GM19035 (cell line): ENCODE measurements at regions not wholly inside any gene's neighbourhood (a gene's known extent, or its start where the extent isn't known, plus 50 kb on each side); places are given as distances from the start of the nearest gene placed in this dataset.
"Not testable (repeated sequence)": the region's sequence is repeated elsewhere in the genome, so short reads cannot be mapped to it uniquely, and the experiment has no call there.

Source experiments
- ATAC-seq: cut with Tn5 transposase; IDR thresholded peaks from one replicate; pipeline ENCODE4 v1.9.1; 2021; ENCODE audit not compliant: unreplicated experiment

- ATAC-seq: not testable (repeated sequence)
These were observed 174.1 kb upstream of the PHACTR1 start for GRCh38 chr6:12542319-12543115.

GRCh38 chr6:12543953-12544352 lies 172.6 kb upstream of the PHACTR1 start:
- no peak for ATAC-seq

- ATAC-seq: no peak
These were observed 171.6 kb upstream of the PHACTR1 start for GRCh38 chr6:12544821-12545565.

GRCh38 chr6:12545619-12546409 lies 170.8 kb upstream of the PHACTR1 start:
- ATAC-seq: no peak

GRCh38 chr6:12546410-12547002 lies 170.1 kb upstream of the PHACTR1 start:
- ATAC-seq: no peak

- no peak for ATAC-seq
These were observed 168.0 kb upstream of the PHACTR1 start for GRCh38 chr6:12548526-12548925.

- not testable (repeated sequence) for ATAC-seq
These were observed 167.1 kb upstream of the PHACTR1 start for GRCh38 chr6:12549445-12549844.

- ATAC-seq: not testable (repeated sequence)
These were observed 161.7 kb upstream of the PHACTR1 start for GRCh38 chr6:12554820-12555219.

- ATAC-seq: no peak
These were observed 161.3 kb upstream of the PHACTR1 start for GRCh38 chr6:12555267-12555666.

- no peak for ATAC-seq
These were observed 160.8 kb upstream of the PHACTR1 start for GRCh38 chr6:12555781-12556180.

GRCh38 chr6:12557765-12558164 lies 158.8 kb upstream of the PHACTR1 start:
- no peak for ATAC-seq

- no peak for ATAC-seq
These were observed 156.3 kb upstream of the PHACTR1 start for GRCh38 chr6:12560315-12560714.

GRCh38 chr6:12566618-12567123 lies 149.9 kb upstream of the PHACTR1 start:
- ATAC-seq: no peak

GRCh38 chr6:12567682-12568081 lies 148.9 kb upstream of the PHACTR1 start:
- ATAC-seq: no peak

- no peak for ATAC-seq
These were observed 146.9 kb upstream of the PHACTR1 start for GRCh38 chr6:12569646-12570045.

- no peak for ATAC-seq
These were observed 146.0 kb upstream of the PHACTR1 start for GRCh38 chr6:12570461-12571030.

- no peak for ATAC-seq
These were observed 143.4 kb upstream of the PHACTR1 start for GRCh38 chr6:12572896-12573827.

GRCh38 chr6:12575961-12576360 lies 140.6 kb upstream of the PHACTR1 start:
- ATAC-seq: no peak

- no peak for ATAC-seq
These were observed 140.2 kb upstream of the PHACTR1 start for GRCh38 chr6:12576389-12576788.
